Activated T-cell treated with anti-CD3 and anti-CD28 coated beads, Interleukin-2, amount 50 U/mL, for 24 hours (primary cell): ENCODE measurements at regions not wholly inside any gene's neighbourhood (a gene's known extent, or its start where the extent isn't known, plus 50 kb on each side); places are given as distances from the start of the nearest gene placed in this dataset.
"Not testable (repeated sequence)": the region's sequence is repeated elsewhere in the genome, so short reads cannot be mapped to it uniquely, and the experiment has no call there.

Source experiments
- DNase-seq: peaks from one replicate; pipeline ENCODE4 v3.0.0-alpha.2; 2020
- H3K27ac Mint-ChIP-seq: 2 replicates; pipeline ENCODE4 v1.8.0; 2020; ENCODE audit warnings: mild to moderate bottlenecking, mixed read lengths
- H3K27me3 Mint-ChIP-seq: 2 replicates; pipeline ENCODE4 v1.8.0; 2020; ENCODE audit warnings: mixed read lengths
- H3K36me3 Mint-ChIP-seq: 2 replicates; pipeline ENCODE4 v1.8.0; 2020; ENCODE audit warnings: low read depth, mixed read lengths
- H3K4me1 Mint-ChIP-seq: 2 replicates; pipeline ENCODE4 v1.8.0; 2020; ENCODE audit warnings: low read depth, mixed read lengths
- H3K4me3 Mint-ChIP-seq: 2 replicates; pipeline ENCODE4 v1.8.0; 2020; ENCODE audit warnings: mild to moderate bottlenecking, moderate library complexity, mixed read lengths
- H3K9me3 Mint-ChIP-seq: 2 replicates; pipeline ENCODE4 v1.8.0; 2020; ENCODE audit warnings: mixed read lengths

DNA sequence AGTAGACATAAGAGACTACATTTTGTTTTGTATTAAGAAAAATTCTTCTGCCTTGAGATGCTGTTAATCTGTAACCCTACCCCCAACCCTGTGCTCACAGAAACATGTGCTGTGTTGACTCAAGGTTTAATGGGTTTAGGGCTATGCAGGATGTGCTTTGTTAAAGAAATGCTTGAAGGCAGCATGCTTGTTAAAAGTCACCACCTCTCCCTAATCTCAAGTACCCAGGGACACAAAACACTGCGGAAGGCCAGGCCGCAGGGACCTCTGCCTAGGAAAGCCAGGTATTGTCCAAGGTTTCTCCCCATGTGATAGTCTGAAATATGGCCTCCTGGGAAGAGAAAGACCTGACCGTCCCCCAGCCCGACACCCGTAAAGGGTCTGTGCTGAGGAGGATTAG is 947.7 kb upstream of the TMEFF2 start:
- H3K4me3 Mint-ChIP-seq, H3K36me3 Mint-ChIP-seq, H3K9me3 Mint-ChIP-seq, H3K4me1 Mint-ChIP-seq, DNase-seq, H3K27me3 Mint-ChIP-seq, H3K27ac Mint-ChIP-seq: not testable (repeated sequence)

DNA sequence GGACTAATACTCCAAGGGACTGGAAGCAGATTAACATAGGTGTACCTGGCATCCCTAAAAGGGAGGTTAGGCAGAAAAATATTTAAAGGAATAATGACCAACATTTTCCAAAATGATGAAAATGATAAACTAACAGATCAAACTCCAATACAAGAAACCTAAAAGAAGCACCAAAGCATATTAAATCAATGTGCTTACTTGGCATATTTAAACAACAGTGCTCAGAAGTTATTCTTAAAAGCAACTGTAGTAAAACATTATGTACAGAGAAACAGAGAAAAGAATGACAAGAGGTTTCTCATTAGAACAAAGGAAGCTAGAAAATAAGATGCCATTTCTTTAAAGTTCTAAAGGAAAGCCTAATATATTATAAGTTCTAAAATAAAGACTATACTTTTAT is 947.3 kb upstream of the TMEFF2 start:
- H3K4me1 Mint-ChIP-seq, result no peaks in the 10 kb centered on the region
- H3K9me3 Mint-ChIP-seq, result peaks cover 2% of the 10 kb centered on the region
- no peak overlapping the region for H3K4me3 Mint-ChIP-seq
- H3K27me3 Mint-ChIP-seq, result no peaks in the 10 kb centered on the region
- DNase-seq, result no peak
- H3K36me3 Mint-ChIP-seq, result no peaks in the 10 kb centered on the region
- H3K27ac Mint-ChIP-seq, result no peak overlapping the region

DNA sequence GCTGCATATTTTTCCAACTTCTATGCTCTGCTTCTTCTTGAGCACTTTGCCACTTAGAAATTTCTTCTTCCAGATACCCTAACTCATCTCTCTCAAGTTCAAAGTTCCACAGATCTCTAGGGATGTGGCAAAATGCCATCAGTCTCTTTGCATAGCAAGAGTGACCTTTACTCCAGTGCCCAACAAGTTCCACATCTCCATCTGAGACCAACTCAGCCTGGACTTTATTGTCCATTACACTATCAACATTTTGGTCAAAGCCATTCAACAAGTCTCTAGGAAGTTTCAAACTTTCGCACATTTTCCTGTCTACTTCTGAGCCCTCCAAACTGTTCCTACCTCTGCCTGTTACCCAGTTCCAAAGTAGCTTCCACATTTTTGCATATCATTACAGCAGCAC is 946.2 kb upstream of the TMEFF2 start:
- DNase-seq, H3K27me3 Mint-ChIP-seq, H3K9me3 Mint-ChIP-seq, H3K27ac Mint-ChIP-seq, H3K4me1 Mint-ChIP-seq, H3K4me3 Mint-ChIP-seq, H3K36me3 Mint-ChIP-seq: not testable (repeated sequence)

DNA sequence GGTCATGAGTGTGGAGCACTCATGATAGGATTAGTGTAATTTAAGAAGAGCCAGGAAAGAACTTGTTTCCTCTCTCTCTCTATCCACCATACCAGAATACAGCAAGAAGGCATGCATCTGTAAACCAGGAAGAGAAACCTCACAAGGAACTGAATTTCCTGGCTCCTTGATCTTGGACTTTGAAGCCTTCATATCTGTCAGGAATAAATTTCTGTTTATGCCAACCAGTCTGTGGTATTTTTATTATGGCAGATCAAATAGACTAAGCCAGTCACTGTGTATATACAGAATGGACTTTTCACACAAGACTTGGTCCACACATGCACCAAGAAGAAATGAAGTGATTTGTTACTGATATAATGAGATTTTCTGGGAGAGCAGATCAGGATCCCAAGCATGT is 930.1 kb upstream of the TMEFF2 start:
- no peak overlapping the region for H3K27ac Mint-ChIP-seq
- no peaks in the 10 kb centered on the region for H3K27me3 Mint-ChIP-seq
- no peaks in the 10 kb centered on the region for H3K36me3 Mint-ChIP-seq
- no peaks in the 10 kb centered on the region for H3K4me1 Mint-ChIP-seq
- no peaks in the 10 kb centered on the region for H3K9me3 Mint-ChIP-seq
- no peak overlapping the region for H3K4me3 Mint-ChIP-seq
- DNase-seq, result no peak

DNA sequence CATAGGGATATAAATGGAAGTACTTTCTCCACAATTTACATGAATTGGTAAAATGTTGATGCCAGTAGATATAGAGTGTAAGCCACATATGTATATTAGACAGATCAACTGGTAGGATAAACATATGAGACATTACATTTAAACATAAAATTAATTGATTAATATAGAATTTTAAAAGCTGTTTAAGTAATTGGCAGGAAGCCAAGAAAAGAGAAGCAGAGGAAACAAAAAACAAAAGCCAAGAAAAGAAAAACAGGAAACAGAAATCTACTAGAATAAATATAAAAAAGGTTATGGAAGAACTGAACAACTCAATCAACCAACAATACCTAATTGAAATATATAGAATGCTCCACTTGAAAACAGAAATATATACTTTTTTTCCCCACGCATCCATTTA is 920.1 kb upstream of the TMEFF2 start:
- H3K9me3 Mint-ChIP-seq, result no peaks in the 10 kb centered on the region
- no peaks in the 10 kb centered on the region for H3K27me3 Mint-ChIP-seq
- no peak for DNase-seq
- no peak overlapping the region for H3K27ac Mint-ChIP-seq
- H3K4me1 Mint-ChIP-seq, result no peaks in the 10 kb centered on the region
- H3K4me3 Mint-ChIP-seq, result no peak overlapping the region
- H3K36me3 Mint-ChIP-seq, result no peaks in the 10 kb centered on the region

DNA sequence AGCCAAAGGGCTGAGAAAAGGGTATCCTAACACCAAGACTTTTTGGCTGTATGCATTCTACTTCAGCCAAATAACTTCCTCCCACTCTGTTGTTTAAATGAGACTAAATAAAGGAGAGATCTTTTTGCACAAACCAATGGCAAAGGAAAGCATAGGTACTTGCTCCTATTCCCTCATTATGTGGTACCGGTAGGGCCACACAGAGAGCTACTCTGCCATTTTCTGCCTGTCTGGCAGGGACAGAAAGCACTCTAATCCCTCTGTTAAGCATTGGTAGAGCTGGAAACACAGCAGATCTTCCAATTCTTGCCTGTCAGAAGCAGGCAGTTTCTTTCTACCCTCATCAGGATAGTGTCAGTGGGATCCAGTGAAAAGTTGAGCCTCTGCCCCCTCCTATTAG is 918.3 kb upstream of the TMEFF2 start:
- Mint-ChIP-seq H3K27ac (no peak overlapping the region), H3K4me3 (no peak overlapping the region), H3K9me3 (no peaks in the 10 kb centered on the region), H3K27me3 (no peaks in the 10 kb centered on the region), H3K4me1 (no peaks in the 10 kb centered on the region), H3K36me3 (no peaks in the 10 kb centered on the region)
- DNase-seq, result no peak

DNA sequence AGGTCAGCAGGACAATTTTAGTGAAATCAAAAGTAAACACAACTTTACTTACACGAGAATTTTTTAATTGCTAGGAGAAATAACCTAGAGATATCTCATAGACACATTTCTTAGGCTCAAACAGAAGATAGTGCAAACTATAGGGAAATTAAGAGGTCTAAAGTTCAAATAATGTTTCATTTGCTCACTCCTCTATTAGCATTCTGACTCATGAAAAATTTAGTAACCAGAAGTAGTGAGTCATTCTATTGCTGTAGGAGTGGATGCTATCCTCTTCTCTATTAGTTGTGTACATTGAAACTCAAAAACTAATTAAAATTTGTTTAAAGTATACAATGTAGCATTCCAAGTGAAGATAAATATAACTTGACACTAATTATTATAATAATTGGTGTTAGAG is 908.3 kb upstream of the TMEFF2 start:
- no peak for DNase-seq
- Mint-ChIP-seq H3K27ac (no peak overlapping the region), H3K4me3 (no peak overlapping the region), H3K36me3 (no peaks in the 10 kb centered on the region), H3K9me3 (no peaks in the 10 kb centered on the region), H3K4me1 (no peaks in the 10 kb centered on the region), H3K27me3 (no peaks in the 10 kb centered on the region)

DNA sequence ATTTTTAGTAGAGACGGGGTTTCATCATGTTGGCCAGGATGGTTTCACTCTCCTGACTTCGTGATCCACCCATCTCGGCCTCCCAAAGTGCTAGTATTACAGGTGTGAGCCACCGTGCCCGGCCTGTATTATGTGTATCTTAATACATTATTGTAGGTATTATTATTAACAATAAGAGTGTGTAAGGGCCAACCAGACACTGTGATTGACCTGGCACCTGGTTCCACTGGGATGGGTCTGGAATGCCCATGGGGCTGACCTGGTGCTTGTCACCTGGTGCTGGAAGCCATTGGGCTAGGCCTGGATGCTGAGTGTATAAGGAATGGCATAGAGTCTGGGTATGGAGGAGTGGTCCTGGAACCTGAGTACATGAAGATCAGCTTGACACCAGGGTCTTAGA is 906.9 kb upstream of the TMEFF2 start:
- no peak overlapping the region for H3K27ac Mint-ChIP-seq
- no peak for DNase-seq
- H3K36me3 Mint-ChIP-seq, result no peaks in the 10 kb centered on the region
- no peaks in the 10 kb centered on the region for H3K4me1 Mint-ChIP-seq
- no peaks in the 10 kb centered on the region for H3K9me3 Mint-ChIP-seq
- H3K27me3 Mint-ChIP-seq, result no peaks in the 10 kb centered on the region
- H3K4me3 Mint-ChIP-seq, result no peak overlapping the region

- DNase-seq, result no peak
- no peaks in the 10 kb centered on the region for H3K4me1 Mint-ChIP-seq
- H3K9me3 Mint-ChIP-seq, result peaks cover 1% of the 10 kb centered on the region
- H3K27ac Mint-ChIP-seq, result no peak overlapping the region
- H3K36me3 Mint-ChIP-seq, result no peaks in the 10 kb centered on the region
- H3K4me3 Mint-ChIP-seq, result no peak overlapping the region
- H3K27me3 Mint-ChIP-seq, result no peaks in the 10 kb centered on the region
Observed at GRCh38 chr2:193088026-193088425, 893.3 kb upstream of the TMEFF2 start.

GRCh38 chr2:193076995-193077394 is 882.3 kb upstream of the TMEFF2 start:
- DNase-seq, result no peak
- H3K27me3 Mint-ChIP-seq, result no peaks in the 10 kb centered on the region
- H3K27ac Mint-ChIP-seq, result no peak overlapping the region
- no peaks in the 10 kb centered on the region for H3K4me1 Mint-ChIP-seq
- no peak overlapping the region for H3K4me3 Mint-ChIP-seq
- H3K9me3 Mint-ChIP-seq, result no peaks in the 10 kb centered on the region
- H3K36me3 Mint-ChIP-seq, result no peaks in the 10 kb centered on the region

- Mint-ChIP-seq H3K4me1 (no peaks in the 10 kb centered on the region), H3K9me3 (peaks cover 2% of the 10 kb centered on the region), H3K27ac (no peak overlapping the region), H3K36me3 (no peaks in the 10 kb centered on the region), H3K4me3 (no peak overlapping the region), H3K27me3 (no peaks in the 10 kb centered on the region)
- DNase-seq, result no peak
Observed at GRCh38 chr2:193074933-193075332, 880.2 kb upstream of the TMEFF2 start.

GRCh38 chr2:193072647-193073046 is 877.9 kb upstream of the TMEFF2 start:
- no peak overlapping the region for H3K27ac Mint-ChIP-seq
- H3K9me3 Mint-ChIP-seq, result peaks cover 4% of the 10 kb centered on the region
- no peak overlapping the region for H3K4me3 Mint-ChIP-seq
- no peaks in the 10 kb centered on the region for H3K4me1 Mint-ChIP-seq
- no peaks in the 10 kb centered on the region for H3K27me3 Mint-ChIP-seq
- H3K36me3 Mint-ChIP-seq, result no peaks in the 10 kb centered on the region
- no peak for DNase-seq

DNA sequence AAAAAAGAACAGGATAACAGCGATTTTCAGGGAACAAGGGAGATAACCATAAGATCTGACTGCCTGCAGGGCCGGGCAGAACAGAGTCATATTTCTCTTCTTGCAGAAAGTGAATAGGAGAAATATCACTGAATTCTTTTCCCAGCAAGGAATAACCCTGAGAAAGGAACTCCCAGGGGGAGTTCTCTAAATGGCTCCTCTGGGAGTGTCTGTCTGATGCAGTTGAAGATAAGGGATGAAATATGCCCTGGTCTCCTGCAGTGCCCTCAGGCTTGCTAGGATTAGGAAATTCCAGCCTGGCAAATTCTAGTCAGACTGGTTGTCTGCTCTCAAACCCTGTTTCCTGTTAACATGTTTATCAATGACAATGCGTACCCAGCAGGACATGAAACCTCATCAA is 830.8 kb upstream of the TMEFF2 start:
- not testable (repeated sequence) for H3K4me3 Mint-ChIP-seq, H3K27ac Mint-ChIP-seq, DNase-seq, H3K36me3 Mint-ChIP-seq, H3K27me3 Mint-ChIP-seq, H3K4me1 Mint-ChIP-seq
- H3K9me3 Mint-ChIP-seq, result peaks cover 18% of the 10 kb centered on the region

DNA sequence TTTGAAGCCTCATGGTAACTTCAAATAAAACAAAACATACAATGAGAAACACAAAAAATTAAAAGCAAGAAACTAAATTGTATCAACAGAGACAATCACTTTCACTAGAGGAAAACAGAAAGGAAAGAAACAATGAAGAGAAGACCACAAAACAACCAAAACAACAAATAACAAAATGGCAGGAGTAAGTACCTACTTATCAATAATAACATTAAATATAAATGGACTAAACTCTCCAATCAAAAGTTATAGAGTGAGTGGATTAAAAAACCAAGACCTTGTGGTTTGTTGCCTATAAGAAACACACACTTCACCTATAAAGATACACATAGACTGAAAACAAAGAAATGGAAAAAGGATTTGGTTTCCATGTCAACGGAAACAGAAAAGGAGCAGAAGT is 830.1 kb upstream of the TMEFF2 start:
- Mint-ChIP-seq H3K4me3 (no peak overlapping the region), H3K27ac (no peak overlapping the region), H3K4me1 (no peaks in the 10 kb centered on the region), H3K36me3 (no peaks in the 10 kb centered on the region), H3K9me3 (peaks cover 13% of the 10 kb centered on the region), H3K27me3 (no peaks in the 10 kb centered on the region)
- no peak for DNase-seq

GRCh38 chr2:193011870-193012269 is 817.1 kb upstream of the TMEFF2 start:
- H3K4me3 Mint-ChIP-seq, result no peak overlapping the region

DNA sequence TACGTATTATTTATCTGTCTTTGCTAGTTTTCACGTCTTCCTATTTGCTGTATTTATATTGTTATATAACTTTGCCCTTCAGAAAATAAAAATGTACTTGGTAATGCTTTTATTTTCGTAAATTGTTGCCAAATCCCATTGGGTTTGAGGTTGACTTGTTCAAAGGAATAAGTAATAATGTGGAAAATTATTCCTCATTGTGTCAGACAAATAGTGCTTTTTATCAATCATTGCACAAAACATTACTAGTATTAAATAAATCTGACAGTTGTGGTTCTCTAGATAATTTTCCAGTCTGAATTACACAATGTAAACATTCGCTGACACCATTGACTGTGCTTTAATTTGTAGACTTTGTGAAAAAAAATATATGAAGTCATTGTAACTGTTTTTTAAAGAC is 798.3 kb upstream of the TMEFF2 start:
- H3K4me3 Mint-ChIP-seq, result no peak overlapping the region
- no peaks in the 10 kb centered on the region for H3K4me1 Mint-ChIP-seq
- no peaks in the 10 kb centered on the region for H3K27me3 Mint-ChIP-seq
- H3K9me3 Mint-ChIP-seq, result peaks cover 7% of the 10 kb centered on the region
- H3K27ac Mint-ChIP-seq, result no peak overlapping the region
- no peak for DNase-seq
- H3K36me3 Mint-ChIP-seq, result no peaks in the 10 kb centered on the region

More at GRCh38 chr2:193011870-193012269, 817.1 kb upstream of the TMEFF2 start:
- no peaks in the 10 kb centered on the region for H3K4me1 Mint-ChIP-seq
- no peak overlapping the region for H3K27ac Mint-ChIP-seq
- no peak for DNase-seq
- no peaks in the 10 kb centered on the region for H3K9me3 Mint-ChIP-seq
- H3K36me3 Mint-ChIP-seq, result no peaks in the 10 kb centered on the region
- H3K27me3 Mint-ChIP-seq, result no peaks in the 10 kb centered on the region
